ENCODE measurements at regions not wholly inside any gene's neighbourhood (a gene's known extent, or its start where the extent isn't known, plus 50 kb on each side); places are given as distances from the start of the nearest gene placed in this dataset.
"Not testable (repeated sequence)": the region's sequence is repeated elsewhere in the genome, so short reads cannot be mapped to it uniquely, and the experiment has no call there.

DNA sequence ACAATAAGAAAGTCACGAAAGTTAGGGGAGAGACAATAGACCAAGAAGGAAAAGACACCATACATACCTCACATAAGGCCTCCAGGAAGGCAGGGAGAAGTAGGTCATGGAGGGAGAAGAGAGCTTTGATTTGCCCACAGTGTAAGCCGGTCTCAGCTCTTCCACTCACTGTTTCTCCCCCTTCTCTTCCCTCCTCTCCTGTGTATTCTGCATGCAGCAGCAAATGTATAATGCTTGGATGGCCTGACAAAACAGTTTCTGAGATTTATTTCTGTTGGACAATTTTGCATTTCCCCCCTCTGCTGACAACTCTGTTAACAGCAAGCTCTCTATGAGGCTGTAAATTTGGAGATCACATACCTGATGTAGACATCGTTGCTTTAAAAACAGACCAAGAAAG lies 318.9 kb downstream of the OMA1 start:
- no peaks in the 10 kb centered on the region for H3K4me1 ChIP-seq
- no peaks in the 10 kb centered on the region for H3K27me3 ChIP-seq
- H3K36me3 ChIP-seq (replicated peaks in 1 of 2; ENCODE audit: insufficient read depth in 1 of 2, low read depth in 2 of 2): no peaks in the 10 kb centered on the region
- no peaks in the 10 kb centered on the region for H3K9me3 ChIP-seq
- no peak overlapping the region for H3K27ac ChIP-seq
- WGBS, 2 donors: 84 to 85% methylated on average over 3 of the region's 3 CpGs
- no peak for ATAC-seq
- no peak for DNase-seq
- TF ChIP-seq POLR2A (IDR thresholded peaks at IDR 0.05): no peak
- TF ChIP-seq, protein P1, sequence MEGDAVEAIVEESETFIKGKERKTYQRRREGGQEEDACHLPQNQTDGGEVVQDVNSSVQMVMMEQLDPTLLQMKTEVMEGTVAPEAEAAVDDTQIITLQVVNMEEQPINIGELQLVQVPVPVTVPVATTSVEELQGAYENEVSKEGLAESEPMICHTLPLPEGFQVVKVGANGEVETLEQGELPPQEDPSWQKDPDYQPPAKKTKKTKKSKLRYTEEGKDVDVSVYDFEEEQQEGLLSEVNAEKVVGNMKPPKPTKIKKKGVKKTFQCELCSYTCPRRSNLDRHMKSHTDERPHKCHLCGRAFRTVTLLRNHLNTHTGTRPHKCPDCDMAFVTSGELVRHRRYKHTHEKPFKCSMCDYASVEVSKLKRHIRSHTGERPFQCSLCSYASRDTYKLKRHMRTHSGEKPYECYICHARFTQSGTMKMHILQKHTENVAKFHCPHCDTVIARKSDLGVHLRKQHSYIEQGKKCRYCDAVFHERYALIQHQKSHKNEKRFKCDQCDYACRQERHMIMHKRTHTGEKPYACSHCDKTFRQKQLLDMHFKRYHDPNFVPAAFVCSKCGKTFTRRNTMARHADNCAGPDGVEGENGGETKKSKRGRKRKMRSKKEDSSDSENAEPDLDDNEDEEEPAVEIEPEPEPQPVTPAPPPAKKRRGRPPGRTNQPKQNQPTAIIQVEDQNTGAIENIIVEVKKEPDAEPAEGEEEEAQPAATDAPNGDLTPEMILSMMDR (IDR thresholded peaks at IDR 0.05): no peak
- intact Hi-C loops (cut with DNase I): no loop called here
- no peak overlapping the region for H3K4me3 ChIP-seq

DNA sequence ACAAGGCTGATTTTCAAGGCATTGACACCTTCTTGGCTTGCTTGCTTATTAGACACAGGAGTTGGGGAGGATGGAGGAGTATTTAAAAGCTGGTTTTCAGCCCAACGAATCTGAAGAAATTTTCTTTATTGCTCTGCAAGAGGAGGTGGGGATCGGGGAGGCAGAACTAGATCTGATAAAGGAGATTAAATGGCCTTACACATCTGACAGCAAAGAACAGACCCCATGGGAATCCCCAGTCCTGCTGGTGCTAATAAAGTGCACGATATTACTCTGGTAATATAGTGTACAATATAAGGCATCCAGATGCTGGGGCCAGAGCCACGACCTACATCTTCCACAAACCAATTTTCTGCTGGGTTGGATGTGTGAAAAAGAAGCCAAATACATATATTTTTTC lies 323.0 kb downstream of the OMA1 start:
- H3K4me1 ChIP-seq: no peaks in the 10 kb centered on the region
- ATAC-seq (no peak), DNase-seq (no peak)
- intact Hi-C loops (cut with DNase I): no loop called here
- H3K9me3 ChIP-seq: no peaks in the 10 kb centered on the region
- TF ChIP-seq, protein P1 (IDR thresholded peaks at IDR 0.05): no peak
- no peak for TF ChIP-seq POLR2A (IDR thresholded peaks at IDR 0.05)
- no peaks in the 10 kb centered on the region for H3K27me3 ChIP-seq
- WGBS, 2 donors: 70 to 73% methylated on average over 4 of the region's 4 CpGs
- no peaks in the 10 kb centered on the region for H3K36me3 ChIP-seq (replicated peaks in 1 of 2; ENCODE audit: insufficient read depth in 1 of 2, low read depth in 2 of 2)
- no peak overlapping the region for H3K4me3 ChIP-seq
- no peak overlapping the region for H3K27ac ChIP-seq

- intact Hi-C loops (cut with DNase I): no loop called here
- WGBS, 2 donors: 45 to 58% methylated on average over 4 of the region's 4 CpGs
- no peak for TF ChIP-seq POLR2A (IDR thresholded peaks at IDR 0.05)
- H3K27me3 ChIP-seq: no peaks in the 10 kb centered on the region
- ATAC-seq (no peak), DNase-seq (no peak)
- H3K27ac ChIP-seq: no peak overlapping the region
- no peaks in the 10 kb centered on the region for H3K4me1 ChIP-seq
- H3K9me3 ChIP-seq: no peaks in the 10 kb centered on the region
- no peaks in the 10 kb centered on the region for H3K36me3 ChIP-seq (replicated peaks in 1 of 2; ENCODE audit: insufficient read depth in 1 of 2, low read depth in 2 of 2)
- H3K4me3 ChIP-seq: no peak overlapping the region
Observed at GRCh38 chr1:58220836-58221472, 325.6 kb downstream of the OMA1 start.

DNA sequence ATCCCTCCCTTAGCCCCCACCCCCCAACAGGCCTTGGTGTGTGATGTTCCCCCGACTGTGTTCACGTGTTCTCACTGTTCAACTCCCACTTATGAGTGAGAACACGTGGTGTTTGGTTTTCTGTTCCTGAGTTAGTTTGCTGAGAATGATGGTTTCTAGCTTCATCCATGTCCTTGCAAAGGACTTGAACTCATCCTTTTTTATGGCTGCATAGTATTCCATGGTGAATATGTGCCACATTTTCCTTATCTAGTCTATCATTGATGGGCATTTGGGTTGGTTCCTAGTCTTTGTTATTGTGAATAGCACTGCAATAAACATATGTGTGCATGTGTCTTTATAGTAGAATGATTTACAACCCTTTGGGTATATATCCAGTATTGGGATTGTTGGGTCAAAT lies 330.4 kb downstream of the OMA1 start:
- intact Hi-C loops (cut with DNase I); DNase-seq; H3K4me1 ChIP-seq; H3K36me3 ChIP-seq (replicated peaks in 1 of 2; ENCODE audit: insufficient read depth in 1 of 2, low read depth in 2 of 2); H3K27ac ChIP-seq; H3K4me3 ChIP-seq; H3K9me3 ChIP-seq; H3K27me3 ChIP-seq; ATAC-seq: not testable (repeated sequence)
- WGBS, 2 donors: 90 to 96% methylated on average over 3 of the region's 3 CpGs

DNA sequence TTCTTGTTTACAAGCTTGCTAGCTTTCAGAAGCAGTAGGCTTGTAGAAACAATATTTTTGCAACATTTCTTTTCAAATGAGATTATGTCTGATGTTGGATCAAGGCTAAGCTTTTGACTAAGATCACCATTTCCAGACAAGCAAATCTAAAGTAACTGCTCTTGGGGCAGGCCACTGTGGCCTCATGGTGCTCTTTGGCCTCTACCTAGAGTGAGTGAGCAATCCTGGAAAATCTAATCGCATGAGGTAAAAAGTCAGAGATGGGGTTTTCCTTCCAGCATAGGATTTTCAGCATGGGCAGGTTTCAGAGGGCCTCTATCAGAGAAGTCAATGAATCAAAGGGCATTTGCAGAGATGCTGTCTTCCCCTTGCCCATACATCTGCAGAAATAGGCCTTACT lies 331.9 kb downstream of the OMA1 start:
- TF ChIP-seq, protein P1 (IDR thresholded peaks at IDR 0.05): no peak
- TF ChIP-seq POLR2A (IDR thresholded peaks at IDR 0.05): no peak
- H3K4me1 ChIP-seq: no peaks in the 10 kb centered on the region
- ATAC-seq (no peak), DNase-seq (no peak)
- no peaks in the 10 kb centered on the region for H3K36me3 ChIP-seq (replicated peaks in 1 of 2; ENCODE audit: insufficient read depth in 1 of 2, low read depth in 2 of 2)
- H3K4me3 ChIP-seq: no peak overlapping the region
- no peak overlapping the region for H3K27ac ChIP-seq
- 81 to 92% methylated on average over 1 of the region's 1 CpG for WGBS, 2 donors
- no peaks in the 10 kb centered on the region for H3K9me3 ChIP-seq
- no peaks in the 10 kb centered on the region for H3K27me3 ChIP-seq
- intact Hi-C loops (cut with DNase I): no loop called here

- ATAC-seq (no peak), DNase-seq (no peak)
- no peaks in the 10 kb centered on the region for H3K9me3 ChIP-seq
- H3K4me1 ChIP-seq: no peaks in the 10 kb centered on the region
- intact Hi-C loops (cut with DNase I): no loop called here
- TF ChIP-seq, protein P1 (IDR thresholded peaks at IDR 0.05): no peak
- no peak for TF ChIP-seq POLR2A (IDR thresholded peaks at IDR 0.05)
- no peak overlapping the region for H3K27ac ChIP-seq
- H3K4me3 ChIP-seq: no peak overlapping the region
- H3K36me3 ChIP-seq (replicated peaks in 1 of 2; ENCODE audit: insufficient read depth in 1 of 2, low read depth in 2 of 2): no peaks in the 10 kb centered on the region
- H3K27me3 ChIP-seq: no peaks in the 10 kb centered on the region
- WGBS, 2 donors: 39 to 47% methylated on average over 3 of the region's 3 CpGs
Observed at GRCh38 chr1:58211869-58212268, 334.7 kb downstream of the OMA1 start.

All from body of pancreas (tissue), 4 donors.